ENCODE measurements at regions not wholly inside any gene's neighbourhood (a gene's known extent, or its start where the extent isn't known, plus 50 kb on each side); places are given as distances from the start of the nearest gene placed in this dataset.

DNA sequence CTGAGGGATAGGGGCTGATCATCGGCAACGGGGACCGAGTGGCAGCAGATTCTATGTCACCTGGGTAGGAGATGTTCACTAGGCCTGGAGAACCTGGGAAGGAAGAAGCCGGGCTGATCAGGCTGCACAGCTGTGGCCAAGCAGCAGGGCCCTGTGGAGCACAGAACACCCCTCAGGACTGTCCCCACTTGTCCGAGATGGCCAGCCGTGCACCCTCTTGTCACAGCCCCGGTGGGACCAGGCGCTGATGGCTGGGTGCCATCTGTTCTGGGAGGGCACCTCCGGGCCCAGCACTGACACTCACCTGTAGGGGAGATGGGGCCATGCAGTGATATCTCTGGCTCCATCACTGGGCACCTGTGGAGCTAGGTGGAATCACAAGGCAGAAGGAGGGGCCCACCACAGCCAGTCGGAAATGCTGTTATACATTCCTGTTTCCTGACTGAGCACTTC lies 217.9 kb upstream of the RAB6C start:
- peaks cover 2% of the 10 kb centered on the region for H3K9me3 ChIP-seq (ENCODE audit: low read length)

DNA sequence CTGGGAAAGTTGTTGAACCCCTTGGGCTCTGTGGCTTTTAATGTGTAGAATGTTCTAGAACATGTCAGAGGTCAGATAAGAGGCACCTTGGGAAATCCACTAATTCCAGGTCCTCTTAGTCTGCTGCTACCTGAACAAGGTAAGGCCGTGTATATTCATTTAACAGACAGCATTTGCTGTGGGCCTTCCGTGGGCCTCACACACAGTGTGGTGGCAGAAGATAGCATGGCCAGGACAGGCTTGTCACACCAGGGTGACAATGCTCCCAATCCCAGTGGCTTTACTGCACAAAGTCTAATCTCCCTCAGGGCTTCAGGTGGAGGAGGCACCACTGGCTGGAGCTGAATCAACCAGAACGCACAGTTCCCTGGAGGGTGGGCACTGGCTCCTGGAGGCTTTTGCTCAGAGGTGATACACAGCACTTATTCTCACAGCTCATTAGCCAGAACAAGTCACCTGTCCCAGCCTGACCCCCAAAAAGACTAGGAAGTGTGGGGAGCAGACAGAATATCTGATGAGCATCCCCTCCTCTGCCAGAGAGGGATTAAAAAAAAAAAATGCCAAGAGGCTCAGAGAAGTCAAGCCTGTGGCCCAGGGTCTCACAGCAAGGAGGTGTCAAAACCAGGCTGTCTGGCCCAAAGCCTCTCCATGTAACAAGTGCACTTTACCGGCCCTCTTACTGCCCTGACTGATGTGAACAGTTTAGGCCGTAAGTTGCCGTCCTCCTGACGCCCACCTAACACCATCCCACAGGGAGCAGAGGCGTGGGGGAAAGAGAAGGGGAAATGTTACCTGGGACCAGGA lies 216.9 kb upstream of the RAB6C start:
- no peak overlapping the region for H2AFZ ChIP-seq (ENCODE audit: low read depth, low read length)

More for the DNA sequence above, 217.9 kb upstream of the RAB6C start:
- Histone ChIP-seq H3K36me3 (ENCODE audit: insufficient read depth, low read length) (no peaks in the 10 kb centered on the region), H3K4me1 (ENCODE audit: insufficient read depth, low read length) (peaks cover 8% of the 10 kb centered on the region), H3K27me3 (ENCODE audit: insufficient read depth, low read length) (no peaks in the 10 kb centered on the region), H2AFZ (ENCODE audit: low read depth, low read length) (no peak overlapping the region), H3K4me3 (ENCODE audit: low read length) (no peak overlapping the region)

DNA sequence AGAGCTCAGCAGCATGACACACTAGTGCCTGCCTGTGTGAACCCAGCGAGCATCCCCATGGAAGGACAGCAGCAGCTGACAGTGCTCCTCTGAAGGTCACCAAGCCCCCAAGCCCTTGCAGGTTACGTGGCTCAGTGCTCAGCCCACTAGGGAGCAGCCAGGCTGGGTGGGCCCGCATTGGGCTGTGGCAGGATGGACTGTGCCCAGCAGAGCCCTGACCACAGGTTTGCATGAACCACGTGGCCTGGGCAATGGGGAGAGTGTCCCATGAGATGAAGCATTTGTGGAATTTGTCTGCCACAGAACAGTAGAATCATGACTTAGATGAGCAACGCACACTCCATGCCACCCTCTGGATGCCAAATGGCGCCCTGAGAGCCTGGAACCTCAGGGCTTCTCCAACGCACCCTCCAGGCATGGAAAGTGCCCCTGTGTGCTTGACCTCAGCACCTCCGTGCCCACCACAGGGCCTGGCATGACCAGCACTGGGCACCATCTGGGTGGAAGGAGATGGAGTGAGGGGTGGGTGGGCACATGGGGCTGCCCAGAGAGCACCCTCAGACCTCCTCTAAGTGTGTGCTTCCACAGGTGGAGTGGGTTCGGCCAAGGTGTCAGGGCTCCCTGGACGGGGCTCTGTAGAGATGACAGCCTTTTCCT lies 216.1 kb upstream of the RAB6C start:
- H3K4me1 ChIP-seq (ENCODE audit: insufficient read depth, low read length), result peaks cover 3% of the 10 kb centered on the region
- no peak overlapping the region for H2AFZ ChIP-seq (ENCODE audit: low read depth, low read length)

More for the DNA sequence above, 216.9 kb upstream of the RAB6C start:
- H3K4me1 ChIP-seq (ENCODE audit: insufficient read depth, low read length), result peaks cover 8% of the 10 kb centered on the region
- no peaks in the 10 kb centered on the region for H3K36me3 ChIP-seq (ENCODE audit: insufficient read depth, low read length)
- no peaks in the 10 kb centered on the region for H3K27me3 ChIP-seq (ENCODE audit: insufficient read depth, low read length)
- peaks cover 2% of the 10 kb centered on the region for H3K9me3 ChIP-seq (ENCODE audit: low read length)
- no peak overlapping the region for H3K4me3 ChIP-seq (ENCODE audit: low read length)

DNA sequence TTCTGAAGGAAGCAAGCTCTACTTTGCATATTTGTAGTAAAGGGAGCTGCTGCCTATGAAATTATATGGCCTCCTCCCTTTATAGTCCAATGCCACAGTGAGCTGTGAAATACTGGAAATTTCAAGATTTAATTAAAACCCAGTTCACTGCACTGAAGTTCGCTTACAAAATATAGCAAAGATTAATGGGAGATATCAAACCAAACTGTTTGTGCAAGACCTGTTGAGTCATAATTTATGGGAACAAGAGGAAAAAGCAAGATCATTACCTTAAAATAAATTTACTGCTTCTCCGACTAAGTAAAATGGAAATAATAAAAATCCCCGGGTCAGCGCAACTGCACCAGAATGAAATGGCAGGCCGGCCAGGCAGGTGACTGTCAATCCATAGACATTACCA lies 215.5 kb upstream of the RAB6C start:
- no peak overlapping the region for H3K4me3 ChIP-seq (ENCODE audit: low read length)
- H2AFZ ChIP-seq (ENCODE audit: low read depth, low read length), result no peak overlapping the region
- no peaks in the 10 kb centered on the region for H3K4me1 ChIP-seq (ENCODE audit: insufficient read depth, low read length)
- H3K36me3 ChIP-seq (ENCODE audit: insufficient read depth, low read length), result no peaks in the 10 kb centered on the region
- H3K9me3 ChIP-seq (ENCODE audit: low read length), result peaks cover 2% of the 10 kb centered on the region
- no peaks in the 10 kb centered on the region for H3K27me3 ChIP-seq (ENCODE audit: insufficient read depth, low read length)

More for the DNA sequence above, 216.1 kb upstream of the RAB6C start:
- Histone ChIP-seq H3K4me3 (ENCODE audit: low read length) (no peak overlapping the region), H3K9me3 (ENCODE audit: low read length) (peaks cover 2% of the 10 kb centered on the region), H3K27me3 (ENCODE audit: insufficient read depth, low read length) (no peaks in the 10 kb centered on the region), H3K36me3 (ENCODE audit: insufficient read depth, low read length) (no peaks in the 10 kb centered on the region)

DNA sequence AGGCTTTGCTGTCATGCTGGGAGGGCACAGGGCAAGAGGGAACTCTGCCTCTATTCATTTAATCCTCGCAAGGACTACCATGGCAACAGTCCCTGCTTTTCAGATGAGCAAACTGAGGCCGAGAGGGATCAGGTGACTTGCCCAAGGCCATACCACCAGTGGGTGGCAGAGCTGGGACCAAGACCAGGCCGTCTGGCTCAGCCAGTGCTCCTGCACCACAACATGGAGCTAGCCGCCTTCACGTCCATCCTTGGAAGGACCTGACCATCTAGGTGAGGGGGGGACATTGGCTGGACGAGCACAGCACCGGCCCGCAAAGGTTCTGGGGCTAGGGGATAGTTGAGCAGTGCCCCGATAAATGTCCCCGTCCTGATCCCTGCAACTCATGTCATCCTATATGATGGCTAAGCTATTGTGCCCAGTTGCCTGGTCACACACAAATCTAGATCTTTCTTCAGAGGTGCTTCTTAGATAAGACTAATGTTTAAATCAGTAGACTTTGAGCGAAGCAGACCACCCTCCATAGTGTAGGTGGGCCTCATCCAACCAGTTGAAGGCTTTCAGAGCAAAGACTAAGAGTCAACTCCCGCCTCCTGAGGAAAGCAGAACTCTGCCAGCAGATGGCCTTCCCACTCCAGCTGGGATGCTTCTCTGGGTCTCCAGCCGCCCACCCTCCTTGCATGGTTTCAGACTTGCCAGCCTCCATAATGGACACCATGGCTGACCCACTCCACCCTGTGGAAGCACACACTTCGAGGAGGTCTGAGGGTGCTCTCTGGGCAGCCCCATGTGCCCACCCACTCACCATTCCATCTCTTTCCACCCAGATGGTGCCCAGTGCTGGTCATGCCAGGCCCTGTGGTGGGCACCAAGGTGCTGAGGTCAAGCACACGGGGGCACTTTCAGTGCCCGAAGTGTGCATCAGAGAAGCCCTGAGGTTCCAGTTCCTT lies 214.8 kb upstream of the RAB6C start:
- Histone ChIP-seq H2AFZ (ENCODE audit: low read depth, low read length) (no peak overlapping the region), H3K4me1 (ENCODE audit: insufficient read depth, low read length) (no peaks in the 10 kb centered on the region), H3K9me3 (ENCODE audit: low read length) (peaks cover 2% of the 10 kb centered on the region), H3K36me3 (ENCODE audit: insufficient read depth, low read length) (no peaks in the 10 kb centered on the region), H3K4me3 (ENCODE audit: low read length) (no peak overlapping the region), H3K27me3 (ENCODE audit: insufficient read depth, low read length) (no peaks in the 10 kb centered on the region)

DNA sequence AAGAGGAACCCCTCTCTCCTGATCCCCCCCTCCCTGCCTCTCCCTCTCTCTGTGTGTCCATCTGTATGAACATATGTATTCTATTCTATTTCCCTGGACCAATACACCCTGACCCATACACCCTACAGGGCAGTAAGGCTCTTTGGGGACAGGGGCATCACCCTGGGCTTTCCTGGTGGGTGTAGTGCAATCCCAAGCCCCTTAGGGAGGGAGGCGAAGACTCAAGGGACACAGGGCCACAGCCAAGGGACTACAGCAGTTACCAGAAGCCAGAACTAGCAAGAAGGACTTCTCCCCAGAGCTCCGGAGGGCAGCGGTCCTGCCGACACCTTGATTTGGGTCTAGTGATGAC lies 214.2 kb upstream of the RAB6C start:
- Histone ChIP-seq H3K27me3 (ENCODE audit: insufficient read depth, low read length) (no peaks in the 10 kb centered on the region), H3K36me3 (ENCODE audit: insufficient read depth, low read length) (no peaks in the 10 kb centered on the region), H3K4me1 (ENCODE audit: insufficient read depth, low read length) (no peaks in the 10 kb centered on the region), H2AFZ (ENCODE audit: low read depth, low read length) (no peak overlapping the region), H3K4me3 (ENCODE audit: low read length) (no peak overlapping the region), H3K9me3 (ENCODE audit: low read length) (peaks cover 2% of the 10 kb centered on the region)

DNA sequence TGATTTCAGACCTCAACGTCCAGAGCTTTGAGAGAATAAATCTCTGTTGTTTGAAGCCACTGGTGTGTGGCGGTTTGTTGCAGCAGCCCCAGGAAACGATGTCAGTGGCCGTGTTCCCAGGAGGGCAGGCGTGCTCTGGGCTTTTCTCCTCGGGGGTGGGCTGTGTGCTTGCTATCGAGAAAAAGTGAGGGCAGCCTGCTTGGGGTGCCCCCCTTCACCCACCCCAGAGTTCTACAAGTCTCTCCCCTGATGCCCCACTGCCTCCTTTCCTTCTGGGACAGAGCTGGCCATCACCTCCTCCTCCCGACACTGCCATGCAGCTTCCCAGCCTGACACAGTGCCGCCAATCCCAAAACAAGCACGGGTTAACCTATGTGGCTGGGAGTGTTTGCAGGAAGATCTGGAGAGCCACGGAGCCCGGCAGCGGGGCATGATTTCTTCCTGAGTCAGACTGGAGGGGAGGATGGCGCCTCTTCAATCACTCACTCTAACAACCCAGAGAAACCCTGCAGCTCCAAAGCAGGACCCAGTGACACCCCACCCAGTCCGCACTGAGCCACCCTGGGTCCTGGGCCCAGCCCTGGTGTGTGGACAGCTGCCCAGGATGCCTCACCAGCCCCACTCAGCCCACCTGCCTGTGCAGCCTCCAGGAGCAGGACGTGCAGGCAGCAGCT lies 213.7 kb upstream of the RAB6C start:
- Histone ChIP-seq H3K36me3 (ENCODE audit: insufficient read depth, low read length) (no peaks in the 10 kb centered on the region), H3K4me3 (ENCODE audit: low read length) (no peak overlapping the region), H3K4me1 (ENCODE audit: insufficient read depth, low read length) (no peaks in the 10 kb centered on the region), H3K27me3 (ENCODE audit: insufficient read depth, low read length) (no peaks in the 10 kb centered on the region), H2AFZ (ENCODE audit: low read depth, low read length) (no peak overlapping the region), H3K9me3 (ENCODE audit: low read length) (no peaks in the 10 kb centered on the region)

DNA sequence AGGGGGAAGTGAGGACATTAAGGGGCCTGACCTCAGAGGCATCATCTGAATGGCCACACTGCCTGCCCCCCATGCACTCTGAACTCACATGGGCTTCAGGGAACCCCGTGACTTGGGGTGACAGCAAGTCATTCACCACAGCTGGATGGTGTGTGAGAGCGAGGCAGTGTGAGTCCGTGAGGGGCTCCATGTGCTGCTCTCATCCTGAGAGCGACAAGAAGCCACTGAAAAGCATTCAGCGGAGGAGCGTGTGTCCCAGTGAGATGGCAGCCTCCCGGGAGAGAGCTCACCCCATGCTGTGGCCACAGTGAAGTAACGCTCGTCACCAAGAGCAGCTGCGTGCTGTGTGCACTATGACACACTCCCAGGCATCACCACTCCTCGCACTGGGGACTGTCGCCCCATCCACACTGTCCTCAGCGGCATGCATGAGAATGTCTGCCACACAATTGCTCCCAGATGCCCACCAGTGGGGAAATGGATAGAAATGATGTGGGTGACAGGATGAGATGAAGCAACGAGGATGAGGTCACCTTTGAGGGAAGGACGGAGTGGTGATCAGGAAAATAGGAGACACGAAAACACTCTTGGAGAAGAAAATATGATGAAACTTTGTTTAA lies 213.0 kb upstream of the RAB6C start:
- no peak overlapping the region for H3K4me3 ChIP-seq (ENCODE audit: low read length)
- no peaks in the 10 kb centered on the region for H3K36me3 ChIP-seq (ENCODE audit: insufficient read depth, low read length)
- H2AFZ ChIP-seq (ENCODE audit: low read depth, low read length), result no peak overlapping the region
- no peaks in the 10 kb centered on the region for H3K9me3 ChIP-seq (ENCODE audit: low read length)
- no peaks in the 10 kb centered on the region for H3K4me1 ChIP-seq (ENCODE audit: insufficient read depth, low read length)
- no peaks in the 10 kb centered on the region for H3K27me3 ChIP-seq (ENCODE audit: insufficient read depth, low read length)

DNA sequence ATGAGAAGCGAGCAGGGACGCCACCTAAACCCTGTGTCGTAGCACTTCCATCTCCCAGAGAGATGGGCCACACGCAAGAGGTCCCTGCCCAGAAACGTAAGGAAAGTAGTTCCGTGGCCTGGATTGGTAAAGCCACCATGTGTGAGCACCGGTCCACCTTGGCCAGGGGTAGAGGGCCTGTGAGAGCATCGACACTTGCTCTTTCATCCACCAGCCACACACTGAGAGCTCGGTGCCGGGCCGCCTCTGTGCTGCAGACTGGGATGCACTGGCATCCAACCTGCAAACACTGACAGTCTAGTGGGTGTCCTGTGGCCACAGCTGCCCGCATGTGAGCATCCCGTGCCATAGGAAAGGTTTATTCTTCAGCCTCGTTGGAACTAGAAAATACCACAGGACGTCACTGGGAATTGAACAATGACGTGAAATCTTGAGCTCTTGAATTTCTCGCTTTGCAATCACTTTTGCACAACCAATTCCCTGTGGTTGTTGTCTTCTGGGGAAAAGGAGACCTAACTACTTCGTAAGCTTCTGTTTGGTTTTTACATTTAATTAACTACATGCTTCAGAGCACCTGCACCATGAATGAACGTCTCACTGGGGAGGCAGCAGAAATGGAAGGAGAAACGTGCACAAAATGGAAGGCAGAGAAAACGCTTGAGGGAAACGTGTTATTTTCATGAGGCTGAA lies 212.0 kb upstream of the RAB6C start:
- H3K36me3 ChIP-seq (ENCODE audit: insufficient read depth, low read length), result no peaks in the 10 kb centered on the region
- no peaks in the 10 kb centered on the region for H3K4me1 ChIP-seq (ENCODE audit: insufficient read depth, low read length)
- H3K4me3 ChIP-seq (ENCODE audit: low read length), result no peak overlapping the region
- no peaks in the 10 kb centered on the region for H3K9me3 ChIP-seq (ENCODE audit: low read length)
- H2AFZ ChIP-seq (ENCODE audit: low read depth, low read length), result no peak overlapping the region
- H3K27me3 ChIP-seq (ENCODE audit: insufficient read depth, low read length), result no peaks in the 10 kb centered on the region

DNA sequence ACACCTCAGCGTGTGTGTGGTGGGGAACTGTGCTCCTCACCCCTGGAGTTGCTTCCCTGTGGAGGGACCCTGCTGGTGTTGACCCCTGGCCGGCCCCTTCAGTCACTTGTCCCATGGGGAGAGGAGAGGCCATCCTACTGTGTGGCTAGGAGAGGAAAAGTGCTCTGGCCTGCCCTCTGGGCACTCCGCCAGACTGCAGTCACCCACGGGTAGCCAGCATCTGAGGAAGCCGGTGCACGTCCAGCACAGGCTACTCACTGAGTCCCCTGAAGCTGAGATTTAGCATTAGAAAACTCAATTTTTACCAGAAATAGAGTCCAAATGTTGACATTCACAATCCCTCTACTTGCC lies 211.5 kb upstream of the RAB6C start:
- Histone ChIP-seq H3K4me1 (ENCODE audit: insufficient read depth, low read length) (no peaks in the 10 kb centered on the region), H3K9me3 (ENCODE audit: low read length) (no peaks in the 10 kb centered on the region), H3K36me3 (ENCODE audit: insufficient read depth, low read length) (no peaks in the 10 kb centered on the region), H3K27me3 (ENCODE audit: insufficient read depth, low read length) (no peaks in the 10 kb centered on the region), H2AFZ (ENCODE audit: low read depth, low read length) (no peak overlapping the region), H3K4me3 (ENCODE audit: low read length) (no peak overlapping the region)

DNA sequence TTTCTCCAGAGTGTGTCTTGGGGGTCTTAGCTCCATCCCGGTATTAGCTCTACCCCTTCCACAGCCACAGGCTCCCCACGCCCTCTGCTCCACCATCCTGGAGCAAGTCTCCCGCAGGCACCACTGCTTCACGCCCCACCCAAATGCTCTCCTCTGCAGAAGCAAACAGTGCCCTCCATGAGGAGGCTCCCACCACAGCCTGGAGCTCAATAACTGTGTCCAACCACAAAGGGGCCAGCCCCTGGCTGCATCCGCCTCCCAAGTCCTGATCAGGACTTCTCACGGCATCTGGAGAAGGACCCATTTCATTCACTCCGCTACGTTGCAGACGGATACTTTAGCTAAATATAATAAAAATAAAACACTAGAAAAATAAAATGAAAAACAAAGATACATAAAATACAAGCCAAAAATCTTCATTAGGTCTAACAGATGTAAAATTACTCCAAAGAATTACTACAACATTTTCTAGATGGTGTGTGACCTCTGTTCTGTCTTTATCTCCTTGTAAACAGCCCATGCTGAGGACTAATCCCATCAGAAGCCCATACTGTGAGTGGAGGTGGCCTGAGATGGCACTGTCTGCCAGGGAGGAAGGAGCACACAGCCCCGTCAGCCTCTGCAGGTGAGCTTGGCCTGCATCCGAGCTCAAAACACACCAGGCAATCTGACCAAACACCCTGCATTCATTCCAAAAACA lies 210.8 kb upstream of the RAB6C start:
- Histone ChIP-seq H2AFZ (ENCODE audit: low read depth, low read length) (no peak overlapping the region), H3K4me3 (ENCODE audit: low read length) (no peak overlapping the region), H3K36me3 (ENCODE audit: insufficient read depth, low read length) (no peaks in the 10 kb centered on the region), H3K27me3 (ENCODE audit: insufficient read depth, low read length) (no peaks in the 10 kb centered on the region), H3K9me3 (ENCODE audit: low read length) (no peaks in the 10 kb centered on the region), H3K4me1 (ENCODE audit: insufficient read depth, low read length) (no peaks in the 10 kb centered on the region)
